Mammary epithelial cell (primary cell): ENCODE measurements at regions not wholly inside any gene's neighbourhood (a gene's known extent, or its start where the extent isn't known, plus 50 kb on each side); places are given as distances from the start of the nearest gene placed in this dataset.

ENCODE experiments used
- CTCF ChIP-seq, 2 donors: IDR thresholded peaks in 1 of 2; conservative IDR thresholded peaks in 1 of 2; 2 replicates each; pipeline ENCODE4 v1.5.1; 2011 to 2012; ENCODE audit warnings: inconsistent platforms in 2 of 2, low read length in 2 of 2, mild to moderate bottlenecking in 2 of 2, control low read depth in 1 of 2, low read depth in 1 of 2; ENCODE audit not compliant: insufficient read depth in 1 of 2; ENCODE audit errors: extremely low read depth in 1 of 2
- EZH2 ChIP-seq: IDR thresholded peaks from 2 replicates; pipeline ENCODE4 v1.6.1; 2012; ENCODE audit warnings: low read length, inconsistent platforms, borderline replicate concordance

GRCh38 chr4:52212702-52213101, 161.6 kb downstream of the SPATA18 start:
- no peak for TF ChIP-seq CTCF (conservative IDR thresholded peaks at IDR 0.05 in 1 of 2, IDR thresholded peaks at IDR 0.05 in 1 of 2; ENCODE audit: extremely low read depth in 1 of 2, insufficient read depth in 1 of 2, low read depth in 1 of 2, low read length in 2 of 2)
- TF ChIP-seq EZH2, result no peak
